ENCODE measurements at regions not wholly inside any gene's neighbourhood (a gene's known extent, or its start where the extent isn't known, plus 50 kb on each side); places are given as distances from the start of the nearest gene placed in this dataset.

DNA sequence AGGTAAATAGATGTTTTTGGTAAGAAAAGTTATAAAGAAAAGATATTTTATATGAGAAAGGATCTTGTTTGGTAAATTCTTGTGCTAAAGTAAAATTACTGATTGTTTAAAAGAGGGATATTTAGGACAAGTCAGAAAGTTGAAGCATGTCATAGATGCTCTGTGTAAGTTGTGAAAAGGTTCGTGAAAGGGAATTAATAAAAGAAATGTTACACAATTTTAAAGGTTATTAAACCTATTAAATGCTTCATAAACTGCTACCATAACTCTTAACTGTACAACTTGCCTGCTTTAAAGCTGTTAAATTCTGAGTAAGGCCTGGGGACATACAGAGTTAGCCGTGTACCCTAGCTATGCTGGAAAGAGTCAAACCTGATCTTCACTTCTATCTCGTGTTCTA, 634.1 kb downstream of the ACTR3B start:
- TF ChIP-seq, protein P1, sequence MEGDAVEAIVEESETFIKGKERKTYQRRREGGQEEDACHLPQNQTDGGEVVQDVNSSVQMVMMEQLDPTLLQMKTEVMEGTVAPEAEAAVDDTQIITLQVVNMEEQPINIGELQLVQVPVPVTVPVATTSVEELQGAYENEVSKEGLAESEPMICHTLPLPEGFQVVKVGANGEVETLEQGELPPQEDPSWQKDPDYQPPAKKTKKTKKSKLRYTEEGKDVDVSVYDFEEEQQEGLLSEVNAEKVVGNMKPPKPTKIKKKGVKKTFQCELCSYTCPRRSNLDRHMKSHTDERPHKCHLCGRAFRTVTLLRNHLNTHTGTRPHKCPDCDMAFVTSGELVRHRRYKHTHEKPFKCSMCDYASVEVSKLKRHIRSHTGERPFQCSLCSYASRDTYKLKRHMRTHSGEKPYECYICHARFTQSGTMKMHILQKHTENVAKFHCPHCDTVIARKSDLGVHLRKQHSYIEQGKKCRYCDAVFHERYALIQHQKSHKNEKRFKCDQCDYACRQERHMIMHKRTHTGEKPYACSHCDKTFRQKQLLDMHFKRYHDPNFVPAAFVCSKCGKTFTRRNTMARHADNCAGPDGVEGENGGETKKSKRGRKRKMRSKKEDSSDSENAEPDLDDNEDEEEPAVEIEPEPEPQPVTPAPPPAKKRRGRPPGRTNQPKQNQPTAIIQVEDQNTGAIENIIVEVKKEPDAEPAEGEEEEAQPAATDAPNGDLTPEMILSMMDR (IDR thresholded peaks at IDR 0.05), result no peak
- TF ChIP-seq, protein P2, sequence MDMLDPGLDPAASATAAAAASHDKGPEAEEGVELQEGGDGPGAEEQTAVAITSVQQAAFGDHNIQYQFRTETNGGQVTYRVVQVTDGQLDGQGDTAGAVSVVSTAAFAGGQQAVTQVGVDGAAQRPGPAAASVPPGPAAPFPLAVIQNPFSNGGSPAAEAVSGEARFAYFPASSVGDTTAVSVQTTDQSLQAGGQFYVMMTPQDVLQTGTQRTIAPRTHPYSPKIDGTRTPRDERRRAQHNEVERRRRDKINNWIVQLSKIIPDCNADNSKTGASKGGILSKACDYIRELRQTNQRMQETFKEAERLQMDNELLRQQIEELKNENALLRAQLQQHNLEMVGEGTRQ (CRISPR knock-in tag; IDR thresholded peaks at IDR 0.05), result no peak
- TF ChIP-seq CREB1 (CRISPR knock-in tag; IDR thresholded peaks at IDR 0.05), result no peak

Measured in WTC11 (cell line).